OCI-LY3 (cell line): ENCODE measurements at regions not wholly inside any gene's neighbourhood (a gene's known extent, or its start where the extent isn't known, plus 50 kb on each side); places are given as distances from the start of the nearest gene placed in this dataset.

Source experiments
- H2AFZ ChIP-seq: fragments of 200-600, 300-600 bp; shearing (Covaris generic); 2 replicates; pipeline ENCODE4 v1.6.0; 2014; ENCODE audit warnings: antibody characterized with exemption, low read depth, low read length
- H3K27ac ChIP-seq: fragments of 200-600, 300-600 bp; sonication (generic); 2 replicates; pipeline ENCODE4 v1.5.1; 2014; ENCODE audit warnings: mild to moderate bottlenecking, low read length, moderate library complexity, mixed read lengths
- H3K27me3 ChIP-seq: fragments of 200-600, 300-600 bp; sonication (generic); 2 replicates; pipeline ENCODE4 v1.6.1; 2014; ENCODE audit warnings: low read depth, low read length, mixed read lengths
- H3K36me3 ChIP-seq: fragments of 200-600, 300-600 bp; sonication (generic); replicated peaks from 2 replicates; pipeline ENCODE3; 2014; ENCODE audit warnings: low read depth, low read length, mixed read lengths
- H3K4me1 ChIP-seq: fragments of 300-600, 200-600 bp; sonication (generic); 2 replicates; pipeline ENCODE4 v1.6.1; 2014; ENCODE audit warnings: low read length, mixed read lengths
- H3K4me2 ChIP-seq: fragments of 200-600, 300-600 bp; sonication (generic); 2 replicates; pipeline ENCODE4 v1.6.1; 2014; ENCODE audit warnings: low read length, mixed read lengths
- H3K4me3 ChIP-seq: fragments of 300-600, 200-600 bp; sonication (generic); 2 replicates; pipeline ENCODE4 v1.5.1; 2014; ENCODE audit warnings: antibody characterized with exemption, mild to moderate bottlenecking, low read length, moderate library complexity
- H3K79me2 ChIP-seq: fragments of 300-600, 200-600 bp; shearing (Covaris generic); 2 replicates; pipeline ENCODE4 v1.6.1; 2014; ENCODE audit warnings: mild to moderate bottlenecking, low read length, mixed read lengths
- H3K9ac ChIP-seq: fragments of 300-600, 200-600 bp; shearing (Covaris generic); 2 replicates; pipeline ENCODE4 v1.6.0; 2014; ENCODE audit warnings: mild to moderate bottlenecking, low read length, moderate library complexity
- H3K9me3 ChIP-seq: fragments of 200-600, 300-600 bp; shearing (Covaris generic); 2 replicates; pipeline ENCODE4 v1.6.1; 2014; ENCODE audit warnings: low read length, mixed read lengths; ENCODE audit not compliant: insufficient read depth
- H4K20me1 ChIP-seq: fragments of 200-600, 300-600 bp; sonication (generic); 2 replicates; pipeline ENCODE4 v1.6.1; 2016; ENCODE audit warnings: low read length, mixed read lengths; ENCODE audit not compliant: insufficient read depth
- EZH2phosphoT487 ChIP-seq: fragments of 200-600 bp; shearing (Covaris generic); IDR thresholded peaks from 2 replicates; pipeline ENCODE4 v1.6.1; 2018; ENCODE audit warnings: antibody characterized with exemption, mixed run types, low read depth
- TF ChIP-seq, protein P1 (sequence below): fragments of 200-600, 300-600 bp; sonication (generic); IDR thresholded peaks from 2 replicates; pipeline ENCODE4 v1.5.1; 2014; ENCODE audit warnings: antibody characterized with exemption, low read length, low read depth

DNA sequence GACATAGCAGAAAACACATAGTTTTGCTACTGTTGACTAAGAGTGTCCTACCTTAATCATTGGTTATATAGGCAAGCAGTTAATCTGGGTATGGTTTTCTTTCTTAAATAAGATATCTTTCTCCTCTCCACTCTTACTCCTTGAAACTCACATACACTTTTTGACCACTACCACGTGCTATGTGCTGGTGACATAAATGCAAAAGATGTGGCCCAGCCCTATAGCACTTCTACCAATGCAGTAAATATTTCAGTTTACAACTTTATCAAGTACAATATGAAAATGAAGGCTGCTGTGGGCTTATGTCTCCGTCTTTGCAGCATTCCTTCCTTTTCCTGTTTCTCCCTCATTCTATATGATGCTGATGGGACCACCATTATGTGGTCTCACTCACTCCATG is 410.2 kb upstream of the CFAP20DC start:
- TF ChIP-seq EZH2phosphoT487 = no peak
- TF ChIP-seq, protein P1, sequence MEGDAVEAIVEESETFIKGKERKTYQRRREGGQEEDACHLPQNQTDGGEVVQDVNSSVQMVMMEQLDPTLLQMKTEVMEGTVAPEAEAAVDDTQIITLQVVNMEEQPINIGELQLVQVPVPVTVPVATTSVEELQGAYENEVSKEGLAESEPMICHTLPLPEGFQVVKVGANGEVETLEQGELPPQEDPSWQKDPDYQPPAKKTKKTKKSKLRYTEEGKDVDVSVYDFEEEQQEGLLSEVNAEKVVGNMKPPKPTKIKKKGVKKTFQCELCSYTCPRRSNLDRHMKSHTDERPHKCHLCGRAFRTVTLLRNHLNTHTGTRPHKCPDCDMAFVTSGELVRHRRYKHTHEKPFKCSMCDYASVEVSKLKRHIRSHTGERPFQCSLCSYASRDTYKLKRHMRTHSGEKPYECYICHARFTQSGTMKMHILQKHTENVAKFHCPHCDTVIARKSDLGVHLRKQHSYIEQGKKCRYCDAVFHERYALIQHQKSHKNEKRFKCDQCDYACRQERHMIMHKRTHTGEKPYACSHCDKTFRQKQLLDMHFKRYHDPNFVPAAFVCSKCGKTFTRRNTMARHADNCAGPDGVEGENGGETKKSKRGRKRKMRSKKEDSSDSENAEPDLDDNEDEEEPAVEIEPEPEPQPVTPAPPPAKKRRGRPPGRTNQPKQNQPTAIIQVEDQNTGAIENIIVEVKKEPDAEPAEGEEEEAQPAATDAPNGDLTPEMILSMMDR = no peak
- no peak overlapping the region for H3K27ac ChIP-seq
- H3K4me3 ChIP-seq = no peak overlapping the region
- H3K27me3 ChIP-seq = no peaks in the 10 kb centered on the region
- H3K36me3 ChIP-seq = no peaks in the 10 kb centered on the region
- H2AFZ ChIP-seq = no peak overlapping the region
- H3K4me2 ChIP-seq = no peak overlapping the region
- H3K9ac ChIP-seq = no peak overlapping the region
- no peaks in the 10 kb centered on the region for H3K9me3 ChIP-seq
- no peaks in the 10 kb centered on the region for H4K20me1 ChIP-seq
- H3K4me1 ChIP-seq = peaks cover 18% of the 10 kb centered on the region
- H3K79me2 ChIP-seq = no peaks in the 10 kb centered on the region

DNA sequence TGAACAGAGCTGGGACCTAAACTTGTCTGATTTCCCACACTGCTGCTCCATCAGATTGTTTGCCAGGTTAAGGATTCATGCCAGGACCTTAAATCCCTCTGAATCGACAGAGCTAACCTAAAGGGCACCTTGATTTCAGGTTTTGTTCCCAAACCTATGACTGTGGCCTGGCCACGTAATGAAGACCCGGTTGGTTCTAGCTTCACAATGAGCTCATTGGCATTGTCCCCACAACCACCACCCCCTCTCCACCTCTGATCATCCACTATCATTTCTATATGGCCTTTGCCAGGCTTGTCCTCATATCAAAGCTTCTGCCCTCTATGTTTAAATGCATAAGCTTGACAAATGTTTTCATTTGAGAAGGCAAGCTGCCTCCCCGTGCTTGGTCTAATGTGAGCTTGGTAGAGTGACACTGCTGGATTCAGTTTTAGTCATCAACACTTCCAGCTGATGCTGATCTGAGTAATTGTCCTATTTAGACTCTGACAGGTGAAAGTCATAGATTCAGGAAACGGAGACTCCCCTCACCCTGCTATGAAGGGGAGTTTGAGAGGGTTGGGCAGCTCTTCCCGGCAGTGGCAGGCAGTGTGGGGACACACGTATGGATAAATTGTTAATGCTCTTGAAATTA is 407.1 kb upstream of the CFAP20DC start:
- Histone ChIP-seq H3K9me3 (no peaks in the 10 kb centered on the region), H2AFZ (peak overlapping the region; percentile 26; the same call in 1 of the 2 replicates), H3K4me3 (peak overlapping the region; percentile 38; the same call in 1 of the 2 replicates), H3K27ac (peak overlapping the region; percentile 16), H3K79me2 (no peaks in the 10 kb centered on the region), H3K27me3 (no peaks in the 10 kb centered on the region), H3K36me3 (no peaks in the 10 kb centered on the region), H3K4me1 (peaks cover 20% of the 10 kb centered on the region), H3K9ac (peak overlapping the region; percentile 37), H4K20me1 (no peaks in the 10 kb centered on the region), H3K4me2 (peak overlapping the region; percentile 75)
- TF ChIP-seq, protein P1 = no peak
- TF ChIP-seq EZH2phosphoT487 = no peak

DNA sequence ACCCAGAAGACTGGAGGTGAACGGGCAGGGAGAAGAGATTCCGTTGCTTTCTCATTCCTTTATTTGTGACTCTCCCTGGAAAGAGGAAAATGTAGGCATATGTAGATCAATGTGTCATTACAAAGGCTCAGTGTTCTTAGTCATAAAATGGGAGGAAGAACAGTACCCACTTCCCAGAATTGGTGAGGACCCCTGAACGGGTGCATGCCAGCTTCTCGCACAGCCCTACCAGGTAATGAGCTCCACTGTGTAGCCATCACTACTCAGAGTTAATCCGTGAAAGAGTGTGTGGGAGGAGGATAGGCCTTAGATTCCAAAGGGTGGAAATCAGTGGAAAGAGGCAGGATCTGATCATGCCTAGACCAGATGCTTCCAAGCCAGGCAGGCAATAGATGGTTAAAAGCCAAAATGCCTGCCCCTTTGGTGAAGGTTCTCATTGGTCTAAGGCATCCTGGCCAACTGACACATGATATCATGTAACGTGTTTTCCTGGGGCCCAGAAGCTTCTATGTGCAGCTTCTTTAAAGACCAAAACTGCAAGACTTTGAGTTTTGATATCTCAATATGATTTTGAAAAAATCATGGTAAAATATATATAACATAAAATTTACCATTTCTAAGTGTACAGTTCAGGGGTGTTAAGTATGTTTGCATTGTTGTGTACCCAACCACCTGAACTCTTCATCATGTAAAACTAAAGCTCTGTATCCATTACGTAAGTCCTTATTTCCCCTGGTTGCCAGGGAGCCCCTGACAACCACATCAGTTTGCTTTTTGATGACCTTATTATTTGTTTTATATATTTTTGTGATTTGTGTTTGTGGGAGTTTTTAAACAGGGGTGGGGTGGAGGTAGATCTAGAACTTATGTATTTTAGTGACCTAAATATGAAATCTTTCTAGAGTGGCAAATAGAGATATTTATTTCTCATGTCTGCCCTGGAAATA is 402.2 kb upstream of the CFAP20DC start:
- peak overlapping the region; percentile 74 for H2AFZ ChIP-seq
- no peaks in the 10 kb centered on the region for H3K36me3 ChIP-seq
- H3K79me2 ChIP-seq = no peaks in the 10 kb centered on the region
- H3K4me2 ChIP-seq = peak overlapping the region; percentile 50
- no peak for TF ChIP-seq EZH2phosphoT487
- TF ChIP-seq, protein P1 = no peak
- H3K9me3 ChIP-seq = no peaks in the 10 kb centered on the region
- H3K9ac ChIP-seq = no peak overlapping the region
- no peaks in the 10 kb centered on the region for H3K27me3 ChIP-seq
- H3K4me3 ChIP-seq = no peak overlapping the region; the same call in 1 of the 2 replicates
- H3K4me1 ChIP-seq = peaks cover 27% of the 10 kb centered on the region
- no peaks in the 10 kb centered on the region for H4K20me1 ChIP-seq
- no peak overlapping the region for H3K27ac ChIP-seq
